Right lung (tissue), 2 donors: ENCODE measurements at regions not wholly inside any gene's neighbourhood (a gene's known extent, or its start where the extent isn't known, plus 50 kb on each side); places are given as distances from the start of the nearest gene placed in this dataset.
"Not testable (repeated sequence)": the region's sequence is repeated elsewhere in the genome, so short reads cannot be mapped to it uniquely, and the experiment has no call there.

ENCODE experiments used
- DNase-seq, 2 donors: peaks; one replicate each; pipeline ENCODE4 v3.0.0-alpha.2; 2013

DNA sequence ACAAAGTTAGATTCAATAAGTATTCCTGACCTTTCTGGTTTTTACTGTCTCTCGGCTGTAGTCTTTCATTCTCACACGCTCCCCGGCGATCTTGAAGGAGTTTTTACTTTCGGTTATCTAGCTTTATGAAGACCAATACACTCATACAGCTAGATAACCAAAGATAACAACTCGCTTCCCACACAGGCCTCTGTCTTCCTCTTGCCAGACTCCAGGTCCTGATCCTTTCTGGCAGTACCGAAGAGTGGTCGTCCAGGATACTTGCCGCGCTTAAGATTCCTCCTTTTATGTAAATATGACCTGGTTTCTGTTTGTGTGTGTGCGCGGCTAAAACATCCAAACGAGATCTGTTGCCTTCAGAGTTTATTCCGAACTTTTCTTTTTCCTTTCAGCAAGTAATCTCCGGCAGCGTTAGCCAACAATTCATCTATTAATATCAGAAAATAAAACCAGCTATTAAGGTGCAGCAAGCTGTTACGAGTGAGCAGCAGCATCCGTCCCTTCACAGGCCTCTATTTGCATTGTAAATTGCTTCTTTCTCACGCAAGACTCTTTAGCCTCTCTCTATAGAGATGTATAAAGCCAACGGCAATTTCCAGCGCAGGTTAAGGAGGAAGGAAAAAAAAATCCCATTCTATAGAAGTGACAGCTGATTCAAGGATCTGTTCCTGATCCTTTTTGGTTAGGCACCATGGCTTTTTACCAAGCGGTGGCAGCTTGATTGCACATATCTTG is 216.1 kb downstream of the MEF2C start:
- no peak for DNase-seq

DNA sequence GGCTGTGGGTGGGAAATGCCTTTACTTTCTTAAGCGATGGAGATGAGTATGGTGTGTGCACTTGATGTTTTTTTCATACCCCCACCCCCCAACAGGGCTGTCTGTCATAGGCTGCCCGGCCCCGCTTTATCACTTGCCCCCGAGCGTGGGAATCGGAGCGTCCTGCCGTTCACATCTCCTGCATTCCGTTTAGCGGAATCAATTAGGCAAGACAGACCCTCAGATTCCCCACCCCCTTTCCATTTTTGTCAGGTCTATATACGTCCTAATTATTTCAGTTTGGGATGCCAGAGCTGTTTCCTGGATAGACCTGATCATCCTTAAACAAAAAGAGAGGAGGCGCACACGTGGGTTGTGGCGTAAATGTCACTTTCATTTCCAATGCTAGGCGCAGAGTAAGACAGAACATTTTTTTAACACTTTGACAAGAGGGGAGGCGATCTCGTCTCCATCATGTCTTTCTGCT is 217.2 kb downstream of the MEF2C start:
- no peak for DNase-seq

DNA sequence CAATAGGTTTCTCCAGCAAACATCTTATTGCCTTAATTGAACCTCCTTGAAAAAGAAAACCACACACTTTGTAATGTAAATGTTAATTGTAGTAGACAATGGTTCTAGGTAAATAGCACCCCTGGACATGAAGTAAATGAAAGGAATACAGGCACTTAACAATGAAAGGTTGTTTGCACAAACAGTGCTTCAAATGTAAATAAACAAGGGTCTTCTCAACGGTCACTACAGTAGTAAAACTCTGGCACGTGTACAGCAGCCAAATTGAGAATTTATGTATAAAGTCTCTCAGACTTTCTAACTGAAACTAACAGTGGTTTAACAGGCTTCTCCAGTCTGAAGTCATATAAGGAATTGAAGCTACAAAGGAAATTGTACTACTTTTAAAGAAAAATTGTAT is 218.3 kb downstream of the MEF2C start:
- no peak for DNase-seq

- DNase-seq: no peak
Observed at GRCh38 chr5:88663793-88664216, 219.2 kb downstream of the MEF2C start.

DNA sequence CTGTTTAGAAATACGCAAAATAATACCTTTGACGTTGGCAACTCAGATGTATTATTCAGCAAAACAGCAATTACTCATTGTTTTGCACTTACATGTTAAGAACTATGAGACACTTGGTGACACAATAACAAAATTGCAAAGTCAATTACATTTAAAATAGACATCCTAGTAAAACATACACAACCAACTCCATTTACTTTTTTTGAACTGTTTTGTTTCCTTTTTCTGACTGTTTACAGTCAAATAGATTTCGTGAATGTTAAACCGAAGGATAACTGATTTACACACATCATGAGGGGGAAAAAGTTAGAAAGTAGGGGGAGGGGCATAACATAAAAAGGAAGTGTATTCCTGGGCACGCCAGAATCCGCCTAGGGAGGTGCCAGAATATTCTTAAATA is 220.1 kb downstream of the MEF2C start:
- no peak for DNase-seq

- DNase-seq: no peak
Observed at GRCh38 chr5:88661806-88662207, 221.2 kb downstream of the MEF2C start.

DNA sequence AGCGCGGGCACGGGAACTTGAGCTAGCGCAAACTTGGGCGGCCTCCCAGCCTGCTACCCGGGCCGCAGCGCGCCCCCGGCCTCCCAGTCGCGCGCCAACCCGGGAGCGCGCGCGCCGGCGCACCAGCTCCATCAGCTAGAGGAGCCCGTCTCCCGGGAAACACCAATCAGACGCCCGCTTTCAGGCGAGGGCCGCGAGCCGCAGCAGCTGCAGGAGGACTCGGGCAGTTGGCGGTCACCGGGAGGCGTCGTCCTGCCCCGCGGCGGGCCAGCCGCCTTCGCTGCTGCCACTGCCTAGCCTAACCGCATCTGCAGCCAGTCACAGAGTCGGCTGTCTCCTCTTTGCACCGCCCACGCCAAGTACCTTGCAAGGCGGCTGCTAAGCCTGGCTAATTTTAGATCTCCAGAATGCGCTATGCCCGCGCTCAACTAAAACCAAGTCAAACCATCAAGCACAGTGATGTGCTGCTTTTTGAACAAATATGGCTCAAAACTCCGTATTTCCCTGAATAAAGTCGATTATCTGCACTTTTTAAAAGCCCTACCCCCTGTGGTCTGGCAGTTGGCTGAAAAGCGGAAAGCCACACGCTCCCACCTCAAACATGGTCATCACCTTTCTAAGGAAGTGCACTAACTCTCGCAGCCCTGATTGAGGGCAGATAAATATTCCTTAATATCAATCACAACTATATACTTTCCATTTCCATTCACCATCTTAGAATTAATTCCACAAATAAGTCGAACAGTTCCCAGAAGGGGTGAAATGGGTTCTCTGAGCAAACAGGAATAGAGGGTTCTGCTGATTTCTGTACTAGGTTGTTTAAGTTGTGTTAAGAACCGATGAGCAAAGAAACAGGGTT is 221.8 kb downstream of the MEF2C start:
- DNase-seq: peak; percentile 73 to 80

GRCh38 chr5:88660264-88660946 is 222.6 kb downstream of the MEF2C start:
- DNase-seq: no peak

DNA sequence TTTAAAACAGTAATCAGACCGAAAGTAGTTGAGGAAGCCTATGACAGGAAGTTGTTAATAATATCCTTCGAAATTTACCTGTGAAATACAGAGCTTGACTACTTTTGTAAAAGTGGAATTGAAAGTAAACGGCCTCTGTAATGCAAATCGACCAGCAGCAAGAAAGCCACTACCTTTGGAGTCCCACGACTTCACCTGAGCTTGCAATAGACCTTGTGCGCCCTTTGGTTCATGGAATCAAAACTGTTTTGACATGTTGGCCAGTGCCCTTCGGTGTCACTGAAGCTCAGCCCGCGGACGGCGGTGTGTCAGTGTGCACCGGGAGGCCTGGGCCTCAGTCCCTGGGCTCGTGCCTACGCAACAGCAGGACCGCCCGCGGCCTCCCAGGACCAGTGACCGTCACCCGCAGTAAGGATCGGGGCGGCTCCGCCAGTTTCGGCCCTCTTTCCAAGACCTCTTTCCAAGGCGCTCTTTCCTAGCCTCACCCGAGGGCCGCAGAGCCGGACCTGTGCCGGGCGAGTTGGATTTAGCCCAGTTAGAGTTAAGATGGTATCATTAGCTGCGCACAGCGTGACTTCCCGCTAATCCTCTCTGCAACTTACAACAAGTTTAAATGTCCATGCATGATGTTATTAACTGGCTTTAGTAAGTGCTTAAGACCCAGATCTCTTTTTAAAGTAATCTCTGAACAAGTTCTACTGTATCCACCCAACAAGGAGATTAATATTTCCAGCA is 223.3 kb downstream of the MEF2C start:
- DNase-seq: no peak

GRCh38 chr5:88658886-88659285 is 224.1 kb downstream of the MEF2C start:
- no peak for DNase-seq

GRCh38 chr5:88657906-88658775 is 224.8 kb downstream of the MEF2C start:
- no peak for DNase-seq

DNA sequence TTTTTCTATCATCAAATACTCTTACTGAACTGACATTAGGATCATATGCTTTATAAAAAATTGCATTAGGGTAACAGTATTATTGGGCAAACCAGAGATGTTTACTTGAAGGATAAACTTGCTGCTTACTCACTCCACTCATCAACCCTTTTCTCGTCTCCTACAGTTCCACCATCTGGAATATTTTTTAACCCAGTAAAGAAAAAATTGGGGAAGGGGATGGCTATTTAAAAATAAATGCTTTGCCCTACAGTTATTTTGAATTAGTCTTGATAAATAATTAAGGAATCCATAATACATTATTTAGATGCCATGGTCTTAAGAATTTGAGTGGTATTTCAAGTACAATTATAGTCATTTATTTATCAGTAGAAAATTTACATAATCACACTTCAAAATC is 225.8 kb downstream of the MEF2C start:
- no peak for DNase-seq

- DNase-seq: no peak
Observed at GRCh38 chr5:88656221-88656950, 226.6 kb downstream of the MEF2C start.

DNA sequence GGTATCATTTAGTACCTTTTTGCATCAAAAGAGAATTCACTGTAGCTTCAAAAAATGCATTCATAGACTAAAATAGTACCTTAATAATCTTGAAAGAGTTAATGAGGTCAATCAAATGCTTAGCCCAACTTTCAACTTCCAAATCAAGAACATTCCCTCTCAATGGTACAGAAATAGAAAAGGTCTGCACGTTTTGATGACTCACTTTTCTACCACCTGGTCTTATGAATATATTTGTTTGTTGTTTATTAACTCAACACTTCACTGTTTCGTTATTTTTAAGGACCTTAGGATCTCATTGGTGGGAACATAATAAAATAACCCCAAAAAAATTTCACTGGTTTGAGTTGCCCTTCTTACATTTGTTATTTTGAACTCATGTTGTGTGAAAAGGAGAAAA is 229.5 kb downstream of the MEF2C start:
- no peak for DNase-seq

- DNase-seq: no peak
Observed at GRCh38 chr5:88647901-88648300, 235.1 kb downstream of the MEF2C start.

DNA sequence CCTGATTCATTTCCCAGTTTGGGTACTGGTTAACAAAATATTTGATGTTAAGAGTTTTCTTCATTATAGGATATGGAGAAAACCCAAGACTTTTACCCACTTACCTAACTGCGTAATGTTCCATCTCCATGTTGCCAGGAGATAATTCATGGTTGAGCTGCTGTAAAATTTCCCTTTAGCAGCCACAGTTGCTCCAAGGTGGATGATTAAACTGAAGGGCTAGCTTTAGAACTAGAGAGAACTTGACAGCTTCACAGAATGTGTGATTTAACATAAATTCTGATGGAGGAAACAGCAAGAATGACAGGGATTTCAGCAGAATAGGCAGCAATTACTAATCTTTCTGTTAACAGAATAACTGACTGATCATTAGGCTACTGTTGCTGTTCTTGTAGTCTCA is 236.1 kb downstream of the MEF2C start:
- DNase-seq: no peak

GRCh38 chr5:88644676-88645075 is 238.3 kb downstream of the MEF2C start:
- DNase-seq: no peak

DNA sequence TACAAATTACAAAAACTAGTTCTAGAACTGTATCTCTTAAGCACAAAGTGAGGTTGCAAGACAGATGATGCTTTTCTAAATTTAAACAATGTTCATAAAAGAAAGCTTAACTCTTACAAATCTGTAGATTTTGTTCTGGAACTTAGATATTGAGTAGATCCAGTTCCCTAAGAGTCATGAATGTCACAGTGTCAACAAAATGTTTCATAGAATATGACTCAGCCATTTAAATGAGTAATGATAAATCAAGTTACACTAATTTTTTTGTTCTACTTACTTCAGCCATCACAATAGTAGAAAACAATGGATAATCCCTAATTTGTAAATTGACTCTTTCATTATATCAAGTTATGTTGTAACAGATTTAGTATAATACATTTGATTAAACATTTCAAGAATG is 239.7 kb downstream of the MEF2C start:
- DNase-seq: no peak

DNA sequence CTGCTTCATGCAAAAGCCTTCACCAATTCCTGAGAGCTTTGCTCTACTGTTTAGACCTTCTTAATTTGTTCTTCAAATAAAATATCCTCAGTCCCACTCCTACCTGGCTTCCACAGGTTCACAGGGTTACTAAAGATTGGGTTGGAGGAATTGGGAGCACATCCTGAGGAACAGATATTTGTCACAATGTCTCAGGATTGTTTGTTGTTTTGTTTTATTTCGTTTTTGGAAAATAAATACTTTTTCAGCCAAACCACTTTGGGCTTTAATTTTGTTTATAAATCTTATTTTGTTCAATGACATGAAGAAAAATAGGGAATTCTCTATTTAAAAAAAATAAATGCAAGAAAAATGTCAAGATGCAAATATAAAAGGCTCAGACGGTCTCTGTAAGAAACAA is 249.0 kb downstream of the MEF2C start:
- DNase-seq: no peak

DNA sequence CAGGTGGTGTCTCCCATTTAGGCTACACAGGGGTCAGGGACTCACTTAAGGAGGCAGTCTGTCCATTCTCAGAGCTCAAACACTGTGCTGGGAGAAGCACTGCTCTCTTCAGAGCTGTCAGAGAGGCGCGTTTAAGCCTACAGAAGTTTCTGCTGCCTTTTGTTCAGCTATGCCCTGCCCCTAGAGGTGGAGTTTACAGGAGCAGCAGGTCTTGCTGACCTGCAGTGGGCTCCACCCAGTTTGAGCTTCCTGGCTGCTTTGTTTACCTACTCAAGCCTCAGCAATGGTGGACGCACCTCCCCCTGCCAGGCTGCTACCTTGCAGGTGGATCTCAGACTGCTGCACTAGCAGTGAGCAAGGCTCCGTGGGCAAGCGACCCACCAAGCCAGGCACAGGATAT is 260.1 kb downstream of the MEF2C start:
- DNase-seq: not testable (repeated sequence)
